Endodermal cell (in vitro differentiated cells): ENCODE measurements at regions not wholly inside any gene's neighbourhood (a gene's known extent, or its start where the extent isn't known, plus 50 kb on each side); places are given as distances from the start of the nearest gene placed in this dataset.

Source experiments
- DNase-seq: peaks from one replicate; pipeline ENCODE4 v3.0.0-alpha.2; 2017
- H3K27ac ChIP-seq: 2 replicates; pipeline ENCODE4 v1.5.1; 2013; ENCODE audit warnings: mild to moderate bottlenecking, low read depth, low read length, moderate library complexity
- H3K27me3 ChIP-seq: 2 replicates; pipeline ENCODE4 v1.6.1; 2013; ENCODE audit warnings: mild to moderate bottlenecking, low read length, moderate library complexity; ENCODE audit not compliant: insufficient read depth, control insufficient read depth, poor library complexity, severe bottlenecking
- H3K36me3 ChIP-seq: 2 replicates; pipeline ENCODE4 v1.7.0; 2013; ENCODE audit warnings: mild to moderate bottlenecking, low read length, moderate library complexity; ENCODE audit not compliant: control insufficient read depth, insufficient read depth
- H3K4me1 ChIP-seq: one replicate; pipeline ENCODE4 v1.7.0; 2013; ENCODE audit warnings: low read length; ENCODE audit not compliant: control insufficient read depth, insufficient read depth
- H3K4me3 ChIP-seq: 2 replicates; pipeline ENCODE4 v1.5.1; 2013; ENCODE audit warnings: mild to moderate bottlenecking, low read length, moderate library complexity
- H3K9ac ChIP-seq: 2 replicates; pipeline ENCODE4 v1.6.1; 2013; ENCODE audit warnings: mild to moderate bottlenecking, low read length, moderate library complexity; ENCODE audit not compliant: poor library complexity, severe bottlenecking; ENCODE audit errors: extremely low read depth
- H3K9me3 ChIP-seq: 2 replicates; pipeline ENCODE4 v1.6.1; 2013; ENCODE audit warnings: mild to moderate bottlenecking, low read length, moderate library complexity; ENCODE audit not compliant: control insufficient read depth
- H3K27ac Mint-ChIP-seq: 2 replicates; pipeline ENCODE4 v1.8.0; 2020; ENCODE audit warnings: mixed read lengths
- H3K27me3 Mint-ChIP-seq: 2 replicates; pipeline ENCODE4 v1.8.0; 2021; ENCODE audit warnings: mild to moderate bottlenecking, mixed read lengths; ENCODE audit not compliant: insufficient read depth
- H3K36me3 Mint-ChIP-seq: 2 replicates; pipeline ENCODE4 v1.8.0; 2020; ENCODE audit warnings: low read depth, mixed read lengths
- H3K4me1 Mint-ChIP-seq: 2 replicates; pipeline ENCODE4 v1.8.0; 2020; ENCODE audit warnings: mixed read lengths
- H3K4me3 Mint-ChIP-seq: 2 replicates; pipeline ENCODE4 v1.8.0; 2020; ENCODE audit warnings: mild to moderate bottlenecking, moderate library complexity, mixed read lengths
- H3K9me3 Mint-ChIP-seq: 2 replicates; pipeline ENCODE4 v1.8.0; 2020; ENCODE audit warnings: mild to moderate bottlenecking, mixed read lengths
- CTCF ChIP-seq: fragments of 200-600 bp; sonication (generic); conservative IDR thresholded peaks from 2 replicates; pipeline ENCODE4 v1.5.0; 2021; ENCODE audit warnings: antibody characterized with exemption, mild to moderate bottlenecking
- WGBS, 2 experiments: methylation state at CpG; one replicate each; pipeline versions ENCODE4 v1.1.5 to v1.1.7; 2013; ENCODE audit warnings: missing lambda C conversion rate in 2 of 2, mixed read lengths in 1 of 2; ENCODE audit not compliant: insufficient coverage in 1 of 2, insufficient read length in 1 of 2; 5-methylcytosine and 5-hydroxymethylcytosine counted together

- H3K27me3 Mint-ChIP-seq: peaks cover 46% of the 10 kb centered on the region
These were observed 233.7 kb downstream of the ENC1 start for GRCh38 chr5:74406844-74407243.

GRCh38 chr5:74405593-74405992, 234.9 kb downstream of the ENC1 start:
- WGBS, 2 experiments: 77% methylated on average over 4 of the region's 4 CpGs; no CpG with 5 or more reads in 1 of the 2 experiments
- no peak overlapping the region for H3K27ac ChIP-seq
- Mint-ChIP-seq H3K4me1 (peaks cover 14% of the 10 kb centered on the region), H3K4me3 (no peak overlapping the region), H3K27me3 (peaks cover 49% of the 10 kb centered on the region), H3K36me3 (no peaks in the 10 kb centered on the region), H3K27ac (no peak overlapping the region), H3K9me3 (no peaks in the 10 kb centered on the region)
- peaks cover 10% of the 10 kb centered on the region for H3K4me1 ChIP-seq
- peaks cover 17% of the 10 kb centered on the region for H3K27me3 ChIP-seq
- no peaks in the 10 kb centered on the region for H3K36me3 ChIP-seq
- no peak overlapping the region for H3K4me3 ChIP-seq
- TF ChIP-seq CTCF: no peak
- DNase-seq: no peak
- no peak overlapping the region for H3K9ac ChIP-seq
- no peaks in the 10 kb centered on the region for H3K9me3 ChIP-seq

More at GRCh38 chr5:74406844-74407243, 233.7 kb downstream of the ENC1 start:
- H3K4me3 ChIP-seq: no peak overlapping the region
- Mint-ChIP-seq H3K27ac (no peak overlapping the region), H3K36me3 (no peaks in the 10 kb centered on the region), H3K4me3 (no peak overlapping the region), H3K4me1 (peaks cover 2% of the 10 kb centered on the region), H3K9me3 (no peaks in the 10 kb centered on the region)
- no peaks in the 10 kb centered on the region for H3K4me1 ChIP-seq
- no peaks in the 10 kb centered on the region for H3K9me3 ChIP-seq
- no peak overlapping the region for H3K27ac ChIP-seq
- no peak for TF ChIP-seq CTCF
- no peak for DNase-seq
- no peak overlapping the region for H3K9ac ChIP-seq
- WGBS, 2 experiments: 94 to 96% methylated on average over 2 to 3 of the region's 3 CpGs
- H3K27me3 ChIP-seq: peaks cover 15% of the 10 kb centered on the region
- H3K36me3 ChIP-seq: no peaks in the 10 kb centered on the region

- Histone ChIP-seq H3K9me3 (no peaks in the 10 kb centered on the region), H3K27ac (no peak overlapping the region), H3K4me3 (no peak overlapping the region), H3K9ac (no peak overlapping the region), H3K4me1 (peaks cover 12% of the 10 kb centered on the region), H3K27me3 (peaks cover 23% of the 10 kb centered on the region), H3K36me3 (no peaks in the 10 kb centered on the region)
- Mint-ChIP-seq H3K36me3 (no peaks in the 10 kb centered on the region), H3K27me3 (peaks cover 56% of the 10 kb centered on the region), H3K27ac (no peak overlapping the region), H3K4me3 (no peak overlapping the region), H3K4me1 (peaks cover 15% of the 10 kb centered on the region), H3K9me3 (no peaks in the 10 kb centered on the region)
- no peak for DNase-seq
- TF ChIP-seq CTCF: no peak
- 60 to 94% methylated on average over 1 to 4 of the region's 4 CpGs for WGBS, 2 experiments
These were observed 235.7 kb downstream of the ENC1 start for GRCh38 chr5:74404574-74405508.
